ENCODE measurements at regions not wholly inside any gene's neighbourhood (a gene's known extent, or its start where the extent isn't known, plus 50 kb on each side); places are given as distances from the start of the nearest gene placed in this dataset.
A peak's percentile ranks its signal among the peaks of the same experiment; 100 is the strongest.

- H3K9me3 Mint-ChIP-seq: no peaks in the 10 kb centered on the region
- Histone ChIP-seq H3K36me3 (no peaks in the 10 kb centered on the region), H3F3A (ENCODE audit: low read depth) (no peaks in the 10 kb centered on the region), H4K20me1 (ENCODE audit: low read depth) (no peaks in the 10 kb centered on the region), H3K79me2 (ENCODE audit: low read depth) (no peaks in the 10 kb centered on the region), H2AFZ (replicated peaks) (no peak overlapping the region), H3K27me3 (no peaks in the 10 kb centered on the region), H3K4me3 (no peak overlapping the region), H3K4me2 (no peak overlapping the region), H3K9ac (no peak overlapping the region), H3K4me1 (peaks cover 8% of the 10 kb centered on the region), H3K27ac (no peak overlapping the region), H3K9me3 (ENCODE audit: low read depth) (no peaks in the 10 kb centered on the region)
- peaks cover 4% of the 10 kb centered on the region for H3K4me1 Mint-ChIP-seq
- no peak overlapping the region for H3K27ac Mint-ChIP-seq
- no peak overlapping the region for H3K4me3 Mint-ChIP-seq
- no peaks in the 10 kb centered on the region for H3K36me3 Mint-ChIP-seq
- DNase-seq (ENCODE audit: low spot score): no peak
- no peak for TF ChIP-seq EZH2 (IDR thresholded peaks at IDR 0.05)
- no peak for TF ChIP-seq CTCF (IDR thresholded peaks at IDR 0.05)
- no peak for TF ChIP-seq EZH2phosphoT487 (IDR thresholded peaks at IDR 0.05)
- H3K27me3 Mint-ChIP-seq (ENCODE audit: insufficient read depth, low read depth): no peaks in the 10 kb centered on the region
Measured at GRCh38 chr14:30264161-30264560, 294.8 kb upstream of the G2E3 start.

- TF ChIP-seq CTCF (IDR thresholded peaks at IDR 0.05): peak; percentile 45
- TF ChIP-seq EZH2 (IDR thresholded peaks at IDR 0.05): no peak
- TF ChIP-seq EZH2phosphoT487 (IDR thresholded peaks at IDR 0.05): no peak
- no peaks in the 10 kb centered on the region for H3K36me3 ChIP-seq
- H3K9ac ChIP-seq: no peak overlapping the region
- H4K20me1 ChIP-seq (ENCODE audit: low read depth): no peaks in the 10 kb centered on the region
- Mint-ChIP-seq H3K36me3 (no peaks in the 10 kb centered on the region), H3K9me3 (no peaks in the 10 kb centered on the region), H3K27me3 (ENCODE audit: insufficient read depth, low read depth) (peaks cover 4% of the 10 kb centered on the region), H3K4me1 (peaks cover 8% of the 10 kb centered on the region), H3K4me3 (no peak overlapping the region), H3K27ac (no peak overlapping the region)
- no peak overlapping the region for H3K4me3 ChIP-seq
- no peak overlapping the region for H3K4me2 ChIP-seq
- peaks cover 6% of the 10 kb centered on the region for H3K4me1 ChIP-seq
- no peak overlapping the region for H3K27ac ChIP-seq
- H3K9me3 ChIP-seq (ENCODE audit: low read depth): no peaks in the 10 kb centered on the region
- no peaks in the 10 kb centered on the region for H3K79me2 ChIP-seq (ENCODE audit: low read depth)
- no peak for DNase-seq (ENCODE audit: low spot score)
- no peaks in the 10 kb centered on the region for H3F3A ChIP-seq (ENCODE audit: low read depth)
- H3K27me3 ChIP-seq: no peaks in the 10 kb centered on the region
- H2AFZ ChIP-seq (replicated peaks): no peak overlapping the region
Measured at GRCh38 chr14:30266290-30266689, 292.7 kb upstream of the G2E3 start.

GRCh38 chr14:30267141-30267540, 291.8 kb upstream of the G2E3 start:
- Histone ChIP-seq H2AFZ (replicated peaks) (no peak overlapping the region), H3K9ac (no peak overlapping the region), H3K27ac (no peak overlapping the region), H3K79me2 (ENCODE audit: low read depth) (no peaks in the 10 kb centered on the region), H3K4me1 (peaks cover 14% of the 10 kb centered on the region), H4K20me1 (ENCODE audit: low read depth) (no peaks in the 10 kb centered on the region), H3K36me3 (no peaks in the 10 kb centered on the region), H3K4me3 (no peak overlapping the region), H3K4me2 (no peak overlapping the region), H3F3A (ENCODE audit: low read depth) (peaks cover 5% of the 10 kb centered on the region), H3K27me3 (no peaks in the 10 kb centered on the region), H3K9me3 (ENCODE audit: low read depth) (no peaks in the 10 kb centered on the region)
- no peaks in the 10 kb centered on the region for H3K9me3 Mint-ChIP-seq
- H3K27ac Mint-ChIP-seq: no peak overlapping the region
- no peaks in the 10 kb centered on the region for H3K36me3 Mint-ChIP-seq
- H3K27me3 Mint-ChIP-seq (ENCODE audit: insufficient read depth, low read depth): peaks cover 4% of the 10 kb centered on the region
- no peak for TF ChIP-seq CTCF (IDR thresholded peaks at IDR 0.05)
- TF ChIP-seq EZH2 (IDR thresholded peaks at IDR 0.05): no peak
- no peak for TF ChIP-seq EZH2phosphoT487 (IDR thresholded peaks at IDR 0.05)
- no peak for DNase-seq (ENCODE audit: low spot score)
- no peak overlapping the region for H3K4me3 Mint-ChIP-seq
- H3K4me1 Mint-ChIP-seq: peaks cover 11% of the 10 kb centered on the region

Data from neural progenitor cell (in vitro differentiated cells).